ENCODE measurements at regions not wholly inside any gene's neighbourhood (a gene's known extent, or its start where the extent isn't known, plus 50 kb on each side); places are given as distances from the start of the nearest gene placed in this dataset.

DNA sequence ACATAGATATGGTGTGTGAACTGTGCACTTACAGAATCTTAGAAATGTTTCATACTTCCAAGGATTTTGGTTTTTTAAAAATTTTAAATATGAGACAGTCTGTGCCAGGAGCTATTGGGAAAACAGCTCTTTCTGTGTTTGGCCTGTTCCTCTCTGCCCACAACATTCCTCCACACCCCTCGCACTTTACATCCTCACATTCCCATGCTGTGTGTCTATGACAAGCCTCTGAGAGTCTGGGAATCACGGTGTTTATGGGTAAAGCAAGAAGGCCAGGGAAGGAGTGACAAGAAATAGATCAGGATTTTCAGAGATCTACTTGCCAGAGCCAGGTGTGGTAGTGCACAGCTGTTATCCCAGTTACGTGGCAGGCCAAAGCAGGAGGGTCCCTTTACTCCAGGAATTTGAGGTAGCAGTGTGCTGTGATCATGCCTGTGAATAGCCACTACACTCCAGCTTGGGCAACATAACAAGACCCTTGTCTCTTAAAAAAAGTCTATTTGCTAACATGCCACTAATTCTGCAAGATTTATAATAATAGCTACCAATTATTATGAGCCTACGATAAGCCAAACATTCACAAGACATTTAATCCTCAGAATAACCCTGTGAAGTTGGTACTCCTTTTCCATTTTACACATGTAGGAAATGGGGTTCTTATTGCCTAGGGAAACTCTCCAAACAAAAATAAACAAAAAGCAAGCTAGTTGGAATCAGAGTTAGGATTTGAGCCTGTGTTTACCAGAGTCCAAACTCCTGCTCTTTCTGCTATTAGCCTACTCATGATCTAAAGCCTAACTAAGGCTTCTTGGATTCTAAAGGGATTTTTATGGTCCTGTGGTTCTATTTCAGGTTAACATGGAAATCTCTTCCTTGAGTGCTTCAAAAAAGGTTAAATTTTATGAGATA lies 168.3 kb upstream of the SP8 start:
- H3K4me3 ChIP-seq (ENCODE audit: low read depth, low read length), result no peak overlapping the region
- DNase-seq (ENCODE audit: low read depth, low spot score), result no peak
- TF ChIP-seq, protein P1, sequence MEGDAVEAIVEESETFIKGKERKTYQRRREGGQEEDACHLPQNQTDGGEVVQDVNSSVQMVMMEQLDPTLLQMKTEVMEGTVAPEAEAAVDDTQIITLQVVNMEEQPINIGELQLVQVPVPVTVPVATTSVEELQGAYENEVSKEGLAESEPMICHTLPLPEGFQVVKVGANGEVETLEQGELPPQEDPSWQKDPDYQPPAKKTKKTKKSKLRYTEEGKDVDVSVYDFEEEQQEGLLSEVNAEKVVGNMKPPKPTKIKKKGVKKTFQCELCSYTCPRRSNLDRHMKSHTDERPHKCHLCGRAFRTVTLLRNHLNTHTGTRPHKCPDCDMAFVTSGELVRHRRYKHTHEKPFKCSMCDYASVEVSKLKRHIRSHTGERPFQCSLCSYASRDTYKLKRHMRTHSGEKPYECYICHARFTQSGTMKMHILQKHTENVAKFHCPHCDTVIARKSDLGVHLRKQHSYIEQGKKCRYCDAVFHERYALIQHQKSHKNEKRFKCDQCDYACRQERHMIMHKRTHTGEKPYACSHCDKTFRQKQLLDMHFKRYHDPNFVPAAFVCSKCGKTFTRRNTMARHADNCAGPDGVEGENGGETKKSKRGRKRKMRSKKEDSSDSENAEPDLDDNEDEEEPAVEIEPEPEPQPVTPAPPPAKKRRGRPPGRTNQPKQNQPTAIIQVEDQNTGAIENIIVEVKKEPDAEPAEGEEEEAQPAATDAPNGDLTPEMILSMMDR (IDR thresholded peaks at IDR 0.05; ENCODE audit: low read depth, low read length), result no peak
- in situ Hi-C loops (cut with HindIII; ENCODE audit: low sequenced_read_pairs), result no loop called here

DNA sequence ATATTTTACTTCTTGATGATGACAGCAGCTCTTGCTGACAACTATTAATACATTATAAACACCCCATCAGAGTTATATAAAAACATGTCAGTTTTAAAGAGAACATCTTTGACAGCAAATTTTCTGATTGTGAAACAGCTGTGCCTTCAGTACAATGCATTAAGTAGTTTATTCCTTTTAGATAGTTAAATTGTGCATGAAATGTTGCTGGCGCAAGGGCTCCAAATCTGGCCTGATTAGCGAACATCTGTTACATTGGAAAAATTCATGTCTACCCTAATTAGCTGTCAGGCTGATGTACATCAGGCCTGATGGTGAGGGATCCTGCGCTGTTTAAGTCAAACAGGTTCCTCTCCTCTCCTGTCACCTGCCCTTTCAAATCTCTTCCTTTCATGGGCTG lies 171.9 kb upstream of the SP8 start:
- TF ChIP-seq, protein P1 (IDR thresholded peaks at IDR 0.05; ENCODE audit: low read depth, low read length), result no peak
- no peak overlapping the region for H3K4me3 ChIP-seq (ENCODE audit: low read depth, low read length)
- DNase-seq (ENCODE audit: low read depth, low spot score), result no peak
- in situ Hi-C loops (cut with HindIII; ENCODE audit: low sequenced_read_pairs), result no loop called here

DNA sequence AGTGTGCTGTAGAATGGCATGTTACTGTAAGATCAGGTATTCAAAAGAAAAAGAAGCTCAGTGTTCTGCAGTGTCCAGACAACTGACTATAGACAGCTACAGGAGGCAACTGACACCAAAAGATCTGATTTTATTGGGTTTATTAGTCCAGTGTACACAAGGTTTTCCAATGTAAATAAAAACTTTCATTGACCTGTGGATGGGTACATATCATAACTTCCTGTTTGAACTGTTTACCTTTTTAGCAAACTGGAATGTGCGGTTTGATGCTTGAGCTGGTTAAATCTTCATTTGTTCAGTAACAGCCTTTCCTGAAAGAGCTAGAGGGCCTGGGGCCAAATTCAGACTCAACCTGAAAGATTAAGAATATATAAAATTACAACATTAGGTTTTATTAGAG lies 172.6 kb upstream of the SP8 start:
- no peak overlapping the region for H3K4me3 ChIP-seq (ENCODE audit: low read depth, low read length)
- in situ Hi-C loops (cut with HindIII; ENCODE audit: low sequenced_read_pairs), result no loop called here
- no peak for DNase-seq (ENCODE audit: low read depth, low spot score)
- TF ChIP-seq, protein P1 (IDR thresholded peaks at IDR 0.05; ENCODE audit: low read depth, low read length), result no peak

DNA sequence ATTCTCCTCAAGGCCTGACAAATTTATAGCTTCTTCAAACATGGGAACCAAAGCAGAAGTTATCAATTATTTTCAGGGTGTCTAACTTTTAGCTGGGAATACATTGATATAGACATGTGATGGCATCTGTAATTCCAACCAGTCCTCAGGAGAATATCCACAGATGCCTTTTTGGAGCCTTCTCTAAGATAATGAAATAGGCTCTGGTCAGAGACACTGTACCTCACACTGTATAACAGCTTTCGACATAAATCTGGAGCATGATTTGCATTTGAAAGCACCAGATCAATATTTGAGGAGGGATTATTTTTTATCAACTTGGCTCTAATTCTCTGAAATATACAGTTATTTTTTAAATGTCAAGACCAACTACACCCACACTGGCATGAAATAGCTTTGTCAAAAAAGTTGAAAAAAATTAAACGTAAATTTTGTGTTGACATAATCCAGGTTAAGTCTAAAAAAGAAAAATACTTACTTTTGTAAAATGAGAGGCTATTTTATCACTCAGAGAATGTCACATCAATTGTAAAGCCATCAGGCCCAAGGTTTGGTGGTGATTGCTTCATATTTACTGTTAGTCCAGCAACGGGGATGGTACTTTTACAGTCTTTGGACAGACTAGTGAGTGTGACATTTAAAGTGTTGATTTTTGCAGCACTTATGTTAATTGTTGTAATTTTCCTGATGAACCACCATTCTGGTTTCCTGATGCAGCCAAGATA lies 177.0 kb upstream of the SP8 start:
- in situ Hi-C loops (cut with HindIII; ENCODE audit: low sequenced_read_pairs), result no loop called here
- no peak overlapping the region for H3K4me3 ChIP-seq (ENCODE audit: low read depth, low read length)
- TF ChIP-seq, protein P1 (IDR thresholded peaks at IDR 0.05; ENCODE audit: low read depth, low read length), result no peak
- no peak for DNase-seq (ENCODE audit: low read depth, low spot score)

DNA sequence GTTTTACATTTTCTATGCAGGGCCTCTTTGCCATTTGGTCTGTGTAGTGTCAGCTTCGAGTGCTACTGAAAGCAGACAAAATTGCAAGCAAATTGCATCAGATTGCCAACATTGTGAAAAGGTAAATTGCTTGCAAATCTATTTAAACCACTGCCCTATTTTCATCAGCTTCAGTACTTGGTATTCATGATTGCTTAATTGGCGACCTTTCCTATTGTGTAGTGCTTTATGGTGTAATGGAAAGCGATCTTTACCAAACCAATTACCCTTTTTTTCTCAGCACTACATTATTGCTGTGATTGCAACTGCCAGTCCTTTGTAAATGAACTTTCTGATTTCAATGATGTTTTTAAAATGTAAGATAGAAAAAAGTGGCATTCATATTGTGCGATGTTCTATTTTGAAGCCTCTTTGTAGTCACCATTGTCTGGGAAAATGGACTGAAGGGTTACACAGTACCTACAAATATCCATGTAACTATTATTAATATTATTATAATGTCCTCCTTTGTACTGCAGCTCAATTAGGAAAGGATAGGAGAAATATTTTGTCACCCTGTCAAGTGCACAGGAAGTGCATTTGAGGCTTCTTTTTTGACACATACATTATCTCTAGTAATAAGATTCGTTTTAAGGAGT lies 177.7 kb upstream of the SP8 start:
- H3K4me3 ChIP-seq (ENCODE audit: low read depth, low read length), result no peak overlapping the region
- TF ChIP-seq, protein P1 (IDR thresholded peaks at IDR 0.05; ENCODE audit: low read depth, low read length), result no peak
- DNase-seq (ENCODE audit: low read depth, low spot score), result no peak
- in situ Hi-C loops (cut with HindIII; ENCODE audit: low sequenced_read_pairs), result no loop called here

DNA sequence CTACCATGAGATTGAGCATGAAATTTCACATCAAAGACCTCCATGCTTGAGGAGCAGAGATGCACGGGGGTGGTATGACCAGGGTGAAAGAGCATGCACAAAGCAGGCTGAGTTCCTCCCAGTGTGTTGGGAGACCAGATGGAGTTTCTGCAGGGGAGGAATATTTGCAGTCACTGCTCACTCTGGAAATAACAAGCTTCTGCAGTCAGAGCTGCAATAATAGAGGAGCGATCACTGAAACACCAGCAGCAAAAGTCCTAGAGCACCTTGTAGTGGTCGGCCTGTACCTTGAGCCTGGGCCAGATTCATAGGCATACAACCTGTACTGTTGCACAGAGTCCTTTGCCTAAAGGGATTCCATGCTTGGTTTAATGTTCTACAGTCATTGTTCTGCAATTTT lies 184.5 kb upstream of the SP8 start:
- TF ChIP-seq, protein P1 (IDR thresholded peaks at IDR 0.05; ENCODE audit: low read depth, low read length), result no peak
- in situ Hi-C loops (cut with HindIII; ENCODE audit: low sequenced_read_pairs), result no loop called here
- DNase-seq (ENCODE audit: low read depth, low spot score), result no peak
- H3K4me3 ChIP-seq (ENCODE audit: low read depth, low read length), result no peak overlapping the region

Data from astrocyte of the spinal cord (primary cell).